Mesendoderm (in vitro differentiated cells): ENCODE measurements at regions not wholly inside any gene's neighbourhood (a gene's known extent, or its start where the extent isn't known, plus 50 kb on each side); places are given as distances from the start of the nearest gene placed in this dataset.

Experiments
- DNase-seq: peaks from one replicate; pipeline ENCODE4 v3.0.0; 2013
- H2AK5ac ChIP-seq: 2 replicates; pipeline ENCODE4 v1.6.1; 2013; ENCODE audit warnings: low read length, inconsistent platforms
- H2BK120ac ChIP-seq: 2 replicates; pipeline ENCODE4 v1.6.1; 2013; ENCODE audit warnings: low read depth, mild to moderate bottlenecking, low read length, moderate library complexity, mixed read lengths
- H2BK15ac ChIP-seq: replicated peaks from 2 replicates; pipeline ENCODE4 v1.6.1; 2013; ENCODE audit warnings: low read depth, mild to moderate bottlenecking, moderate library complexity
- H2BK5ac ChIP-seq: 2 replicates; pipeline ENCODE4 v1.6.1; 2013; ENCODE audit warnings: low read length, inconsistent platforms
- H3K18ac ChIP-seq: 2 replicates; pipeline ENCODE4 v1.6.1; 2013; ENCODE audit warnings: mild to moderate bottlenecking, low read length, mixed read lengths
- H3K23ac ChIP-seq: one replicate; pipeline ENCODE4 v1.6.1; 2013; ENCODE audit warnings: low read length
- H3K27ac ChIP-seq: 2 replicates; pipeline ENCODE4 v1.5.1; 2013; ENCODE audit warnings: low read depth, mild to moderate bottlenecking, inconsistent platforms, low read length, moderate library complexity
- H3K27me3 ChIP-seq: 2 replicates; pipeline ENCODE4 v1.6.1; 2013; ENCODE audit warnings: low read length, control low read depth, mild to moderate bottlenecking, inconsistent platforms; ENCODE audit not compliant: insufficient read depth, poor library complexity
- H3K36me3 ChIP-seq: 2 replicates; pipeline ENCODE4 v1.6.1; 2013; ENCODE audit warnings: low read length, inconsistent platforms; ENCODE audit not compliant: control insufficient read depth, insufficient read depth
- H3K4ac ChIP-seq: one replicate; pipeline ENCODE4 v1.6.1; 2013; ENCODE audit warnings: low read depth, mild to moderate bottlenecking, low read length, moderate library complexity
- H3K4me1 ChIP-seq: 2 replicates; pipeline ENCODE4 v1.6.1; 2013; ENCODE audit warnings: low read depth, low read length, inconsistent platforms; ENCODE audit not compliant: control insufficient read depth
- H3K4me2 ChIP-seq: 2 replicates; pipeline ENCODE4 v1.6.1; 2013; ENCODE audit warnings: low read length
- H3K4me3 ChIP-seq: 2 replicates; pipeline ENCODE4 v1.5.1; 2013; ENCODE audit warnings: mild to moderate bottlenecking, low read length
- H3K56ac ChIP-seq: one replicate; pipeline ENCODE4 v1.6.1; 2013; ENCODE audit warnings: low read length
- H3K79me1 ChIP-seq: 2 replicates; pipeline ENCODE4 v1.6.1; 2013; ENCODE audit warnings: low read length, inconsistent platforms
- H3K79me2 ChIP-seq: 2 replicates; pipeline ENCODE4 v1.6.1; 2013; ENCODE audit warnings: mild to moderate bottlenecking, low read length; ENCODE audit not compliant: control insufficient read depth, insufficient read depth
- H3K9ac ChIP-seq: 2 replicates; pipeline ENCODE4 v1.6.1; 2013; ENCODE audit warnings: low read length, inconsistent platforms
- H4K5ac ChIP-seq: one replicate; pipeline ENCODE4 v1.6.1; 2013; ENCODE audit warnings: low read length
- H4K8ac ChIP-seq: one replicate; pipeline ENCODE4 v1.6.1; 2013; ENCODE audit warnings: low read depth, mild to moderate bottlenecking, control low read depth, low read length, moderate library complexity
- WGBS: extraction: QIAGEN DNeasy Blood & Tissue Kit; methylation state at CpG from one replicate; pipeline ENCODE4 v1.1.7; 2013; ENCODE audit warnings: low lambda C conversion rate, missing lambda C conversion rate; ENCODE audit not compliant: insufficient coverage; ENCODE audit errors: extremely low coverage; 5-methylcytosine and 5-hydroxymethylcytosine counted together

DNA sequence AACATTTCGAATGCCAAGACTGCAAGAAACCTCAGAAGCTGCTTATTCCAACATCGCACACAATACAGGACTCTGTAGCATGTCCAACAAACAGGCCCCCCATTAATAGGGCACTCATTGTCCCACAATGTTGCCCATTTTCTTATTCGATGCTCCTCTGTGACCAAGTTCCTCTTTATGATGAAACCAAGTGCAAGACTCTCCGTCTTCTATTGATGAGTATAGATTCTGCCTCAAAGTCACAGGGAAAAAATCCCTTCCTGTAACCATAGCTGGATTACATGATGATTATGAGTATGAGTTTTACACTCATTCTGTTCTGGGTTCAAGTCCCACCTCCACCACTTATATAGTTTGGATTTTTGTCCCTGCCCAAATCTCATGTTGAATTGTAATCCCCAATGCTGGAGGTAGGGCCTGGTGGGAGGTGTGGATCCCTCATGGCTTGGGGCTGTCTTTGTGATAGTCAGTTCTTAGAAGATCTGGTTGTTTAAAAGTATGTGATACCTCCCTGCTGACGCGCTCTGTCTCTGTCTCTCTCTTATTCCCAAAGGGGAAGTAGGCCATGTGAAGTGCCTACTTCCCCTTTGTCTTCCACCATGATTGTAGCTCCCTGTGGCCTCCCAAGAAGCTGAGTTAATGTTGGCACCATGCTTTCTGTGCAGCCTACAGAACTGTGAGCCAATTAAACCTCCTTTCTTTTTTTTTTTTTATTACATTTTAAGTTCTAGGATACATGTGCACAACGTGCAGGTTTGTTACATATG is 148.7 kb downstream of the OSR1 start:
- H3K4me3 ChIP-seq = no peak overlapping the region
- no CpG with 5 or more reads among the region's 7 CpGs for WGBS
- H2BK120ac ChIP-seq = no peak overlapping the region
- H3K18ac ChIP-seq = no peak overlapping the region
- H4K8ac ChIP-seq = no peak overlapping the region
- no peak overlapping the region for H3K4me2 ChIP-seq
- H4K5ac ChIP-seq = no peak overlapping the region
- H2BK15ac ChIP-seq = no peak overlapping the region
- no peaks in the 10 kb centered on the region for H3K36me3 ChIP-seq
- no peak overlapping the region for H2BK5ac ChIP-seq
- no peaks in the 10 kb centered on the region for H3K27me3 ChIP-seq
- no peak overlapping the region for H3K27ac ChIP-seq
- H3K23ac ChIP-seq = no peak overlapping the region
- H3K56ac ChIP-seq = no peak overlapping the region
- H2AK5ac ChIP-seq = no peak overlapping the region
- no peaks in the 10 kb centered on the region for H3K79me2 ChIP-seq
- no peak overlapping the region for H3K9ac ChIP-seq
- DNase-seq = no peak
- H3K4me1 ChIP-seq = no peaks in the 10 kb centered on the region
- no peak overlapping the region for H3K4ac ChIP-seq
- no peaks in the 10 kb centered on the region for H3K79me1 ChIP-seq

DNA sequence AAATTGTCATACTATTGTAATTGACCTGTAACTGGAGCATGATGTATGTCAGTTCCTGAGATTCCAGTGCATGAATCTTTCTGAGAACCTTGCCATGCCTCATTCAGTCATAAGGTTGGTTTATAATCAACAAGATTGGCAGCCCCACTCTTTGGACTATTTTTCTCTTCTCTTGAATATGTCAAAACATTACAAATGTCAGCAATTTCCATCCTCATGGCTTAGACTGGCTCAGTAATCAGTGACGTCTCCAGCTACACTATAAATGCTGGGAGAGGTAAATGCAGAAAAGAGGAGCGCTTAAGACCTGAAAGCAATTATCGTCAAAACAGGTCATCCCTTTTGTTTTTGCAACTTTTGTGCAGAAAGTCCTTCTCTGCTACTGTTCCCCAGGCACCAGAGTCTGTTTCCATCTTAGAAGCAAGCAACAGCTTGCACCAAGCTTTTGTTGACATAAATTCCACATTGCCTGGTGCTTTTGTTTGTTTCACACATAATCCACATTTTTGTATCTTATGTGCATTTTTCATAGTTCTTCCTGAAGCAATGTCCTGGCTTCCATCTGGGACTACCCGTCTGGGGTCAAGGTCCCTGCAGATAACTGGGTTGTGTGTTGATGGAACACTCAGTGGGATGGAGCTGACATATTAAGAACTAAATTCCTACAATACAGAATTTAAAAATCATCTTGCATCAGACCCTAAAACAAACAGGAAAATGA is 149.8 kb downstream of the OSR1 start:
- Histone ChIP-seq H3K4ac (no peak overlapping the region), H4K8ac (no peak overlapping the region), H2BK120ac (no peak overlapping the region), H3K4me1 (no peaks in the 10 kb centered on the region), H2BK5ac (no peak overlapping the region), H3K27ac (no peak overlapping the region), H2AK5ac (no peak overlapping the region), H3K18ac (no peak overlapping the region), H2BK15ac (no peak overlapping the region), H3K4me2 (no peak overlapping the region), H3K36me3 (no peaks in the 10 kb centered on the region), H3K79me2 (no peaks in the 10 kb centered on the region), H3K9ac (no peak overlapping the region), H3K23ac (no peak overlapping the region), H3K27me3 (no peaks in the 10 kb centered on the region), H3K4me3 (no peak overlapping the region), H3K56ac (no peak overlapping the region), H3K79me1 (no peaks in the 10 kb centered on the region), H4K5ac (no peak overlapping the region)
- WGBS = no CpG with 5 or more reads among the region's 4 CpGs
- no peak for DNase-seq

DNA sequence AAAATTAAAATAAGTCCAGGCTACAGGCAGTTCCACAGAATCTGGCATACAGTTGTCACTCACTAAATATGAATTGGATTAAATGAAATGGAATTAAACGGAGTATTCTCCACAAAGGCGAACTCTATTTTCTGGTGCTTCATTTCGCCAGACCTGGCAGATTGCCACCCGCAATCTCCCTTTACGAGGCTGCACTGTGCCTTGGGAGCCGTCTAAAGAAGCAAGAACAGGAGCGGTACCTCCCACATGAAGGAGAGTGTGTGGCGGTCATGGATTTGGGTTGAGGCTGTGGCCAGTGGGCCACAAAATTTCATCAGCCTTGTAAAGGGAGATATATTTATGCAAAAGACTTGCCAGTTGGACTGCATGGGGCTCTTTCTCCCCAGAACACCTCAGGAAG is 151.0 kb downstream of the OSR1 start:
- no peak overlapping the region for H3K56ac ChIP-seq
- H3K4me2 ChIP-seq = no peak overlapping the region
- no peak overlapping the region for H2AK5ac ChIP-seq
- no CpG with 5 or more reads among the region's 8 CpGs for WGBS
- no peaks in the 10 kb centered on the region for H3K27me3 ChIP-seq
- no peaks in the 10 kb centered on the region for H3K4me1 ChIP-seq
- H3K23ac ChIP-seq = no peak overlapping the region
- no peak overlapping the region for H2BK15ac ChIP-seq
- H3K4me3 ChIP-seq = no peak overlapping the region
- H4K8ac ChIP-seq = no peak overlapping the region
- H3K4ac ChIP-seq = no peak overlapping the region
- H3K36me3 ChIP-seq = no peaks in the 10 kb centered on the region
- no peak overlapping the region for H3K27ac ChIP-seq
- H4K5ac ChIP-seq = no peak overlapping the region
- no peak overlapping the region for H2BK5ac ChIP-seq
- H3K9ac ChIP-seq = no peak overlapping the region
- no peak overlapping the region for H2BK120ac ChIP-seq
- no peaks in the 10 kb centered on the region for H3K79me2 ChIP-seq
- no peaks in the 10 kb centered on the region for H3K79me1 ChIP-seq
- DNase-seq = no peak
- no peak overlapping the region for H3K18ac ChIP-seq

DNA sequence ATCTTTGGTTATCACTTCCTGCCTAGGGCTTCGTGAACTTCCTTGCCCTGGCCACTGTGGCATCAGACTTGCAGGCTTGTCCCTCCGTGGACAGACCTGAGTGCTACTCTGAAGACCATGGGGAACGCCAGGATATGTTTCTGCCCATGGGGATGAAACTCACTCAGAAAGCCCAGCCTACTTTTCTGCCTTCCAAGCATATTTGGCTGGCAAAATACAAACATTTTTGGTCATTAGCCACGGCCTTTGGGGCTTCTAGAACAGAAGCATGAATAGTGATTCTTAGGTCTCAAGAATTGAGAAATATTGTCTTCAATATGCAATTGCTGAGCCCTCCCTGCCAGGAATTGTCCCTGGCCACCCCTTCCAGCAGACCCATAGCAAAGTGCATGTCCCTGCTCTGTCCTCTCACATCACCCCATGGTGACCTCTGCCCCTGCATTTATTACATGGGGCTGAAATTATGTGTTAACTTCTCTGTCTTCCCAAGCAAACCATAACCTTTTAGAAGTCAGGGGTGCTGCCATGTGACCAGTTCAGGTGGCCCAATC is 152.4 kb downstream of the OSR1 start:
- Histone ChIP-seq H3K4me2 (no peak overlapping the region), H3K27ac (no peak overlapping the region), H3K79me2 (no peaks in the 10 kb centered on the region), H3K56ac (no peak overlapping the region), H3K79me1 (no peaks in the 10 kb centered on the region), H3K4me1 (no peaks in the 10 kb centered on the region), H3K9ac (no peak overlapping the region), H3K23ac (no peak overlapping the region), H3K27me3 (no peaks in the 10 kb centered on the region), H3K4ac (no peak overlapping the region), H2BK15ac (no peak overlapping the region), H3K4me3 (no peak overlapping the region), H3K36me3 (no peaks in the 10 kb centered on the region), H4K5ac (no peak overlapping the region), H4K8ac (no peak overlapping the region), H3K18ac (no peak overlapping the region), H2BK120ac (no peak overlapping the region), H2BK5ac (no peak overlapping the region), H2AK5ac (no peak overlapping the region)
- DNase-seq = no peak
- WGBS = no CpG with 5 or more reads among the region's 4 CpGs

DNA sequence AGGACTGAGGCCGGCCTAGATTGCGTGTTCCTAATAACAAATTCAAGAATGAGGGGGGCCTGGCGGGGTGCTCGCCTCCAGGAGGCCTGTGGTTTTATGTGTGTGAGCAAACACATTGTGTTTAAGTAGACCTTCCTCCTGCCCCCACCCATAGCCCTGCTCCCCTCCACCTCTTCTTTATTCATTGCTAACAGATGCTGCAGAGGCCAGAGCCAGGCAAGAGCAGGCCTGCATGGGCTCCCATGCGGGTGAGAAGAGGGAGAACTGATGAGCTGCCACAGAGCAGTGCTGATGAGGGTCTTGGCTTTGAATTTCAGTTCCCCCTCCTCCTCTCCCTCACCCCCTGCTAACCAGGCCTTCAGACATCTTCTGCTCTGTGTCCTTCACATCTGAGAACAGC is 154.6 kb downstream of the OSR1 start:
- no peaks in the 10 kb centered on the region for H3K36me3 ChIP-seq
- no peak overlapping the region for H3K18ac ChIP-seq
- no peak overlapping the region for H3K27ac ChIP-seq
- no peaks in the 10 kb centered on the region for H3K4me1 ChIP-seq
- WGBS = no CpG with 5 or more reads among the region's 5 CpGs
- no peak overlapping the region for H2BK15ac ChIP-seq
- no peak overlapping the region for H2BK120ac ChIP-seq
- H3K79me2 ChIP-seq = no peaks in the 10 kb centered on the region
- H3K56ac ChIP-seq = no peak overlapping the region
- no peak overlapping the region for H2BK5ac ChIP-seq
- no peak overlapping the region for H4K5ac ChIP-seq
- no peak overlapping the region for H4K8ac ChIP-seq
- no peak for DNase-seq
- H3K4me2 ChIP-seq = no peak overlapping the region
- no peaks in the 10 kb centered on the region for H3K79me1 ChIP-seq
- H3K27me3 ChIP-seq = no peaks in the 10 kb centered on the region
- H3K9ac ChIP-seq = no peak overlapping the region
- no peak overlapping the region for H2AK5ac ChIP-seq
- no peak overlapping the region for H3K4ac ChIP-seq
- H3K4me3 ChIP-seq = no peak overlapping the region
- no peak overlapping the region for H3K23ac ChIP-seq
